HepG2 (cell line): ENCODE measurements at regions not wholly inside any gene's neighbourhood (a gene's known extent, or its start where the extent isn't known, plus 50 kb on each side); places are given as distances from the start of the nearest gene placed in this dataset.

Source experiments
- ATAC-seq: fragments of 200-7000 bp; cut with Tn5 transposase; 3 replicates; pipeline ENCODE4 v1.9.1; 2020; ENCODE audit warnings: mild to moderate bottlenecking, moderate library complexity
- BruUV-seq: library from RNA; stranded (reverse); fragments of 400-500 nt; replicated peaks from 2 replicates; lab custom pipeline; 2021; lab: Mats Ljungman, UMichigan
- CTCF ChIA-PET: fragments of 300-600 bp; formaldehyde crosslinking; extraction: SDS; loops from one replicate; lab custom pipeline; 2021; ENCODE audit warnings: low total read pairs, inconsistent platforms, low intra/inter-chr PET ratio; lab: Yijun Ruan, JAX
- POLR2A ChIA-PET: fragments of 350-600 bp; sonication (Branson Sonifier 250); formaldehyde crosslinking; loops from one replicate; lab custom pipeline; 2020; ENCODE audit warnings: antibody characterized with exemption, inconsistent platforms; lab: Yijun Ruan, JAX
- DNase-seq: peaks from one replicate; pipeline ENCODE4 v3.0.0-alpha.2; 2015; ENCODE audit warnings: low spot score
- FAIRE-seq: peaks from 3 replicates; lab custom pipeline; 2011; peaks lifted over from hg19 to GRCh38; lab: Jason Lieb, UNC
- H2AFZ ChIP-seq: one replicate; pipeline ENCODE4 v1.6.1; 2011; ENCODE audit warnings: low read length, inconsistent platforms
- H3K27ac ChIP-seq: fragments of 300-600 bp; 3 replicates; pipeline ENCODE4 v1.8.0; 2011; ENCODE audit warnings: mixed run types, mild to moderate bottlenecking, mixed read lengths, low read length, inconsistent platforms; ENCODE audit not compliant: insufficient read depth; ENCODE audit errors: extremely low read length
- H3K27me3 ChIP-seq, 2 experiments: fragments of 200-600 bp in 1 of 2; 2 replicates in 1 of 2; 3 replicates in 1 of 2; pipeline versions ENCODE4 v1.6.0 to v1.8.0; 2011; ENCODE audit warnings: low read length in 2 of 2, mild to moderate bottlenecking in 2 of 2, moderate library complexity in 2 of 2, inconsistent platforms in 1 of 2; ENCODE audit not compliant: insufficient read depth in 2 of 2, control insufficient read depth in 1 of 2
- H3K36me3 ChIP-seq, 2 experiments: fragments of 200-600 bp in 1 of 2; replicated peaks in 1 of 2; 2 replicates in 1 of 2; 3 replicates in 1 of 2; pipeline versions ENCODE4 v1.5.1 to v1.8.0; 2011; ENCODE audit warnings: low read length in 2 of 2, inconsistent platforms in 1 of 2; ENCODE audit not compliant: insufficient read depth in 2 of 2, control insufficient read depth in 1 of 2
- H3K4me1 ChIP-seq: 2 replicates; pipeline ENCODE4 v1.5.1; 2012; ENCODE audit warnings: low read length, inconsistent platforms; ENCODE audit not compliant: insufficient read depth
- H3K4me2 ChIP-seq: 2 replicates; pipeline ENCODE4 v1.6.0; 2011; ENCODE audit warnings: low read depth, low read length, inconsistent platforms
- H3K4me3 ChIP-seq, 3 experiments: fragments of 200-600 bp in 1 of 3; sonication (generic), shearing (Covaris generic) in 1 of 3; replicated peaks in 1 of 3; 2 replicates each; pipeline ENCODE4 v1.5.1; 2011 to 2016; ENCODE audit warnings: low read length in 3 of 3, inconsistent platforms in 2 of 3, low read depth in 2 of 3, mild to moderate bottlenecking in 2 of 3, control low read depth in 1 of 3, mixed read lengths in 1 of 3; ENCODE audit not compliant: insufficient read depth in 1 of 3
- H3K79me2 ChIP-seq: one replicate; pipeline ENCODE4 v1.6.1; 2011; ENCODE audit warnings: low read length, inconsistent platforms; ENCODE audit not compliant: insufficient read depth
- H3K9ac ChIP-seq: 2 replicates; pipeline ENCODE4 v1.6.0; 2011; ENCODE audit warnings: mild to moderate bottlenecking, low read depth, low read length, inconsistent platforms; ENCODE audit not compliant: insufficient read depth
- H3K9me3 ChIP-seq: 2 replicates; pipeline ENCODE4 v1.5.1; 2012; ENCODE audit warnings: mild to moderate bottlenecking, low read length
- H4K20me1 ChIP-seq: 2 replicates; pipeline ENCODE4 v1.6.0; 2011; ENCODE audit warnings: inconsistent platforms, mild to moderate bottlenecking, low read length, moderate library complexity; ENCODE audit not compliant: insufficient read depth
- ATF6 ChIP-seq: sonication (generic); formaldehyde crosslinking; conservative IDR thresholded peaks from 2 replicates; pipeline ENCODE4 v1.4.0; 2020; ENCODE audit warnings: missing genetic modification reagents
- FOXK1 ChIP-seq: sonication (generic); formaldehyde crosslinking; IDR thresholded peaks from 2 replicates; pipeline ENCODE4 v1.4.0; 2020; ENCODE audit warnings: low read depth, missing genetic modification reagents, borderline replicate concordance
- HDAC1 ChIP-seq: sonication (generic); formaldehyde crosslinking; IDR thresholded peaks from 2 replicates; pipeline ENCODE4 v1.5.1; 2020; ENCODE audit warnings: mild to moderate bottlenecking, missing genetic modification reagents
- MLXIP ChIP-seq: sonication (generic); formaldehyde crosslinking; IDR thresholded peaks from 2 replicates; pipeline ENCODE4 v1.9.0; 2021; ENCODE audit warnings: missing genetic modification reagents, borderline replicate concordance
- MYNN ChIP-seq: sonication (generic); formaldehyde crosslinking; IDR thresholded peaks from 2 replicates; pipeline ENCODE4 v1.4.0; 2020; ENCODE audit warnings: mild to moderate bottlenecking, low read depth, missing genetic modification reagents
- NFE2L1 ChIP-seq: sonication (generic); formaldehyde crosslinking; IDR thresholded peaks from 2 replicates; pipeline ENCODE4 v1.4.0; 2020; ENCODE audit warnings: missing genetic modification reagents, mild to moderate bottlenecking, borderline replicate concordance
- NFKBIZ ChIP-seq: IDR thresholded peaks from 2 replicates; pipeline ENCODE4 v1.6.1; 2018; ENCODE audit warnings: missing genetic modification reagents, missing compliant biosample characterization
- POLR2AphosphoS2 ChIP-seq: IDR thresholded peaks from 2 replicates; pipeline ENCODE4 v1.6.1; 2011; ENCODE audit warnings: low read depth, low read length, improper control_type of control experiment
- ZFP1 ChIP-seq: IDR thresholded peaks from 2 replicates; pipeline ENCODE4 v1.6.1; 2016
- ZNF317 ChIP-seq: sonication (generic); formaldehyde crosslinking; IDR thresholded peaks from 2 replicates; pipeline ENCODE4 v1.5.0; 2020; ENCODE audit warnings: mild to moderate bottlenecking, missing genetic modification reagents
- ZNF501 ChIP-seq: sonication (generic); formaldehyde crosslinking; IDR thresholded peaks from 2 replicates; pipeline ENCODE4 v1.5.1; 2020; ENCODE audit warnings: mild to moderate bottlenecking, moderate library complexity, missing genetic modification reagents
- ZNF678 ChIP-seq: sonication (generic); formaldehyde crosslinking; IDR thresholded peaks from 2 replicates; pipeline ENCODE4 v1.4.0; 2020; ENCODE audit warnings: mild to moderate bottlenecking, missing genetic modification reagents
- WGBS: methylation state at CpG from one replicate; pipeline ENCODE4 v1.1.6; 2017; ENCODE audit warnings: low lambda C conversion rate; 5-methylcytosine and 5-hydroxymethylcytosine counted together
- in situ Hi-C: cut with HindIII; loops from 2 replicates; pipeline ENCODE4 v1.10.0; 2017; ENCODE audit warnings: low pct_unique_long_range_greater_than_20kb; ENCODE audit not compliant: extremely low pct_ligation_motif_present
- intact Hi-C: fragments of 100-400 bp; cut with micrococcal nuclease; formaldehyde crosslinking; loops from one replicate; pipeline ENCODE4 v1.10.0; 2022; ENCODE audit not compliant: unreplicated experiment

- no peak for TF ChIP-seq MLXIP
- TF ChIP-seq, all 625 proteins: peak for 0
Measured at GRCh38 chr6:98458708-98459107, 375.7 kb upstream of the POU3F2 start (continued).

DNA sequence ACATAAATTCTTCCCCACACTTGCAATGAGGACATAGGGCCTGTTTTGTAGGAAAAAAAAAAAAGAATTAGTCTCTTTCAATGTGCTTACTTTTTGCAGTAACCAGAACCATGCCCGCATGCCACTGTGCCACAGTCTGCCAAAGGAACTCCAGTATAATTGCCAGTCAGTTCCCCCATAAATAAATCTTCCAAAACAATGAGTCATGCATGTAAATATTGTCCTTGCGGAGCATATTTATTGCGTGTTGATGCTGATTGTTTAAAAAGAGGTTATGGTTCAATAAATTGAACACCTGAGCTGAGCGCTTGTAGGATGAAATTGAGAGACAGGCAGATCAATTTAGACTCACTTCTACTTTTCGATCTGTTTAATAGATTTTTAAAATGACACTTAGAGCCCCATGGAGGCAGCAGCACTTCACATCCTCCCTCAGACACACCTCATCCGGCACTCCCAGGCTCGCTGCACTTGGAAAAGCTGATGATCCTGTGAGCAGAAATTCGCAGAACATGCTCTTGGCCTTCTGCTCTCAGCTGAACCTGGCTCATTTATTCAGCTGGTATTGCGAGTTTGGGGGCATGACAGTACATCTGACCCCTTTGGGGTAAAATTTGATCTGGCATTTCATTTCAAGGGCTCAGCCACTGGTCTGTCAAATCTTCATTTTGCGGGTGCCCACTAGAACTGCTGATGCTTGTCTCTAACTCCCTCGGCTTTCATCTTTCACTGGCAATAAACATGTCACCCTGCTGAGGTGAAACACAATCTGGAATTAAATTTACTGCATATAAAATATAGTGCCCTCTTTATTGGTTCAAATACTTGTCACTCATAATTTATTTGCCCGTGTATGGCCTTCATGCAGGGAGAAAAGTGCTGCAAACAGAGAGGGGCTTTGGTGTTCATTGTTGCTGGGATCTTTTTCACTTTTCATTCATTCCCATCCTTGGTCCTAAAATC lies 371.1 kb upstream of the POU3F2 start:
- DNase-seq: no peak
- Histone ChIP-seq H3K27me3 (no peaks in the 10 kb centered on the region), H3K9ac (no peak overlapping the region), H3K36me3 (no peaks in the 10 kb centered on the region), H3K9me3 (no peaks in the 10 kb centered on the region), H3K27ac (no peak overlapping the region), H3K4me2 (no peak overlapping the region), H2AFZ (no peak overlapping the region), H3K4me3 (no peak overlapping the region), H3K4me1 (no peaks in the 10 kb centered on the region), H4K20me1 (no peaks in the 10 kb centered on the region), H3K79me2 (no peaks in the 10 kb centered on the region)
- in situ Hi-C loops: no loop called here
- intact Hi-C loops: no loop called here
- WGBS: 6% methylated on average over 12 of the region's 12 CpGs
- POLR2A ChIA-PET: no interaction called here
- BruUV-seq: no TSS peak
- no peak for FAIRE-seq
- no peak for ATAC-seq
- CTCF ChIA-PET: no interaction called here
- TF ChIP-seq ZNF317 (CRISPR knock-in tag) (no peak), NFE2L1 (CRISPR knock-in tag) (no peak), POLR2AphosphoS2 (no peak), ZNF501 (no peak), MLXIP (no peak), ATF6 (CRISPR knock-in tag) (no peak), MYNN (CRISPR knock-in tag) (no peak), ZNF678 (CRISPR knock-in tag) (no peak), FOXK1 (no peak), NFKBIZ (no peak), ZFP1 (CRISPR knock-in tag) (no peak), HDAC1 (CRISPR knock-in tag) (no peak)
